ENCODE measurements at regions not wholly inside any gene's neighbourhood (a gene's known extent, or its start where the extent isn't known, plus 50 kb on each side); places are given as distances from the start of the nearest gene placed in this dataset.
"Not testable (repeated sequence)": the region's sequence is repeated elsewhere in the genome, so short reads cannot be mapped to it uniquely, and the experiment has no call there.

GRCh38 chr22:33124471-33124870 lies 66.3 kb upstream of the SYN3 start:
- no peaks in the 10 kb centered on the region for H3K27me3 ChIP-seq (replicated peaks; ENCODE audit: control insufficient read depth, insufficient read depth, low read length)
- no peak for DNase-seq (ENCODE audit: extremely low read depth, insufficient read length)
- no peak overlapping the region for H3K4me3 ChIP-seq (replicated peaks; ENCODE audit: low read depth, low read length)
- no peaks in the 10 kb centered on the region for H3K36me3 ChIP-seq (ENCODE audit: control insufficient read depth, insufficient read depth, low read length)
- no peak for TF ChIP-seq CTCF (IDR thresholded peaks at IDR 0.05; ENCODE audit: insufficient read depth, low read length, poor library complexity, severe bottlenecking)

- H3K27me3 ChIP-seq (replicated peaks; ENCODE audit: control insufficient read depth, insufficient read depth, low read length); DNase-seq (ENCODE audit: extremely low read depth, insufficient read length); H3K36me3 ChIP-seq (ENCODE audit: control insufficient read depth, insufficient read depth, low read length); H3K4me3 ChIP-seq (replicated peaks; ENCODE audit: low read depth, low read length): not testable (repeated sequence)
Measured at GRCh38 chr22:33122439-33122838, 64.3 kb upstream of the SYN3 start.

- H3K36me3 ChIP-seq (ENCODE audit: control insufficient read depth, insufficient read depth, low read length), result no peaks in the 10 kb centered on the region
- H3K4me3 ChIP-seq (replicated peaks; ENCODE audit: low read depth, low read length), result no peak overlapping the region
- TF ChIP-seq CTCF (IDR thresholded peaks at IDR 0.05; ENCODE audit: insufficient read depth, low read length, poor library complexity, severe bottlenecking), result no peak
- DNase-seq (ENCODE audit: extremely low read depth, insufficient read length), result no peak
- no peaks in the 10 kb centered on the region for H3K27me3 ChIP-seq (replicated peaks; ENCODE audit: control insufficient read depth, insufficient read depth, low read length)
Measured at GRCh38 chr22:33119044-33119443, 60.9 kb upstream of the SYN3 start.

- no peak for TF ChIP-seq CTCF (IDR thresholded peaks at IDR 0.05; ENCODE audit: insufficient read depth, low read length, poor library complexity, severe bottlenecking)
- H3K4me3 ChIP-seq (replicated peaks; ENCODE audit: low read depth, low read length), result no peak overlapping the region
- H3K36me3 ChIP-seq (ENCODE audit: control insufficient read depth, insufficient read depth, low read length), result no peaks in the 10 kb centered on the region
- no peaks in the 10 kb centered on the region for H3K27me3 ChIP-seq (replicated peaks; ENCODE audit: control insufficient read depth, insufficient read depth, low read length)
- no peak for DNase-seq (ENCODE audit: extremely low read depth, insufficient read length)
Measured at GRCh38 chr22:33117821-33118220, 59.6 kb upstream of the SYN3 start.

- no peak for TF ChIP-seq CTCF (IDR thresholded peaks at IDR 0.05; ENCODE audit: insufficient read depth, low read length, poor library complexity, severe bottlenecking)
- DNase-seq (ENCODE audit: extremely low read depth, insufficient read length), result no peak
- H3K27me3 ChIP-seq (replicated peaks; ENCODE audit: control insufficient read depth, insufficient read depth, low read length), result no peaks in the 10 kb centered on the region
- no peak overlapping the region for H3K4me3 ChIP-seq (replicated peaks; ENCODE audit: low read depth, low read length)
- no peaks in the 10 kb centered on the region for H3K36me3 ChIP-seq (ENCODE audit: control insufficient read depth, insufficient read depth, low read length)
Measured at GRCh38 chr22:33116841-33117547, 58.8 kb upstream of the SYN3 start.

- no peak for DNase-seq (ENCODE audit: extremely low read depth, insufficient read length)
- H3K4me3 ChIP-seq (replicated peaks; ENCODE audit: low read depth, low read length), result no peak overlapping the region
- no peak for TF ChIP-seq CTCF (IDR thresholded peaks at IDR 0.05; ENCODE audit: insufficient read depth, low read length, poor library complexity, severe bottlenecking)
- no peaks in the 10 kb centered on the region for H3K36me3 ChIP-seq (ENCODE audit: control insufficient read depth, insufficient read depth, low read length)
- no peaks in the 10 kb centered on the region for H3K27me3 ChIP-seq (replicated peaks; ENCODE audit: control insufficient read depth, insufficient read depth, low read length)
Measured at GRCh38 chr22:33114565-33114964, 56.4 kb upstream of the SYN3 start.
